GM19452 (cell line): ENCODE measurements at regions not wholly inside any gene's neighbourhood (a gene's known extent, or its start where the extent isn't known, plus 50 kb on each side); places are given as distances from the start of the nearest gene placed in this dataset.

Source experiments
- ATAC-seq: cut with Tn5 transposase; IDR thresholded peaks from one replicate; pipeline ENCODE4 v1.9.1; 2021; ENCODE audit not compliant: unreplicated experiment

GRCh38 chr4:34176609-34177008, 2067.7 kb downstream of the ARAP2 start:
- no peak for ATAC-seq

- no peak for ATAC-seq
Observed at GRCh38 chr4:34178476-34178875, 2065.8 kb downstream of the ARAP2 start.

- no peak for ATAC-seq
Observed at GRCh38 chr4:34181311-34181841, 2062.9 kb downstream of the ARAP2 start.

DNA sequence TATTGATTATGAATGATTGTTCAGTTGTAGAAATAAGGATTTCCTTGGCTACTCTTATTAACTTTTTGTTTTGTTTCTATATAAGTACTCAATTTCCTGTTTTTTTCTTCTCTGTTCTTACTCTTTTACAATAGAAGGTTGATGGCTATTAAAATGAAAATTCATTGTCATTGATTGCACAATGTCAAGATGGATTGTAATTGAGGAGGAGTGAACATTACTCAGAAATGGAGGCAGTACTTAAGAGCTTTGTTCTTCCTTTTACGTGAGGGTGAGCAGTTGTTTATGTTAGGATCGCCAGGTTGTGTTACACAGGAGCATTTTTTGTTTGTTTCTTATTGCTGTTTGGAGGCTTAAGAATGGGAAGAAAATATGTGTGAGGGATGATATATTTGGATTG, 2062.4 kb downstream of the ARAP2 start:
- ATAC-seq = no peak

DNA sequence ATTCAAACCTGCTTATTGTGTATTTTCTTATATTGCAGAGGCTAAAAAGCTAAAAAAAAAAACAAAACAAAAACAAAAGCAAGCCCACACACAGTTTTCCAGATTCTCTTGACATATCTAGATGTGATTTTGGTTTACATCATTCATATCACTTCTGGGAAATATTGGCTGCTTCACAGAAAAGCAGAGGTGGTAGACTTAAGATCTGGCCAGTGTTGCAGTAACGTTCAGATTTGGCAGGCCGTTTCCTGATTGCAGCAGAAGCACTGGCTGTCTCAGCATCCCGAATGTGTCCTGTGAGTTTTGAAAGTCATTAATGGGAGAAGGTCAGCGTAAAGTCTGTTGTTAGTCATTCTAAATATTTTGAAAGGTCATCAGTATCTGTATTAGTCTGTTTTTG, 2062.0 kb downstream of the ARAP2 start:
- ATAC-seq = no peak

DNA sequence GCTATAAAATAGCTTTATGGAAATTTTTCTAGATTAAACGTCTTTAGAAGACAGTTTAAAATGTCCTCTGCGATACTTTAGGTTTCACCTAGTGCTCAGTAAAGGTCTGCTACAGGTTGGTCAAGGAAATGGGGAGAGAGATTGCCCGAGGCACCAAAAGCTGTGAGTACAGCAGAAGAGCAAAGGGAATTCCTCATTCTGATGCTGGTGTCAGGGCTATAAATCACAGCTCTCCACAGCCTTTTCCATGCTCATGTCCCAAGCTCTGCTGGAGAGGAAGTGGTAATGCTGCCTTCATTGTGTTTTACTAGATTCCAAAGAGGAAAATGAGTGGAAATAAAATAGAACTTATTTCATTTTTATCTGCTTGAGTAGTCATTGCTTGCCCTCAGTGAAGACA, 2060.4 kb downstream of the ARAP2 start:
- no peak for ATAC-seq

- ATAC-seq = no peak
Observed at GRCh38 chr4:34187056-34187455, 2057.3 kb downstream of the ARAP2 start.

DNA sequence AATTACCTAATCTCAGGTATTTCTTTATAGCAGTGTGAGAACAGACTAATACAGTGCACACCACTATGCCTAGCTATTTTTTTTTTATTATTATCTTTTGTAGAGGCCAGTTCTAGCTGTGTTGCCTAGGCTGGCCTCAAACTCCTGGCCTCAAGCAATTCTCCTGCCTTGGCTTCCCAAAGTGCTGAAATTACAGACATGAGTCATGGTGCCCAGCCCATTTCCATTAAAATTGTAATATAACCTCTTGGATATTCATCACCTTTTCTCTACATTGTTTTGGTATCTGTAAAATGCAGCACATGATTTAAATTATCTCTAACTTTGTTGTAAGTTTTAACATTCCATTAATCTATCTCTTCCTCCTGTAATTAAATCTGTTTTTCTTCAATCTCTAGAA, 2052.9 kb downstream of the ARAP2 start:
- ATAC-seq = no peak

DNA sequence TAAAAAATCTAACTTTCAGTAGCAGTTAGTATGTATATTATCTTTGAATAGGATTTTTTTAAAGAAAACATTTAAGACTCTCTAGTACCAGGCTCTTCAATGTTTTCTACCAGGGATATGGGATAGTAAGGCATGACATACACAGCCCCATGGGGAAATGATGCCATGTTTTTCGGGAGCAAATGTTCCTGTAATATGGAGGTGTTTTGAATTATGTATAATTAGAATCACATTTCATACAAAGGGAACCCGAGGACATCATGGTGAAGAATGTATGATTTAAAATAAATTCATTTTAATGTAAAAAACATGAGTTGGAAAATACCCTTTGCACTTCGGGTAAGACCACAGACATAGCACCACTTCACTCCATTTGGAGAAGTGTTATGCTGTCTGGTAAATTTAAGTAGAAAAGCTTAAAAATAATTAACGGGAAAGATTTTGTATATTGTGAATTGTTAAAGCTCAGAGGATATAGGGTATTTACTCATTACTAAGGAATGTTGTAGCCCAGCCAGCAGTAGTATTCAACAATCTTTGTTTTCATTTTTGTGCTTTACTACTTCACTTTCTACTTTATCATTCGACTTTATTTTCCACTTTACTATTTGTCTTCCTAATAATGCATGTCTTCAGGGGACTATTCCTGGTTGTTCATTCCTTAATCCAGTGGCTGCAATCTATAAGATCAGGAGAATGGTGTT, 2050.7 kb downstream of the ARAP2 start:
- ATAC-seq = no peak

- ATAC-seq = no peak
Observed at GRCh38 chr4:34194585-34194984, 2049.7 kb downstream of the ARAP2 start.

DNA sequence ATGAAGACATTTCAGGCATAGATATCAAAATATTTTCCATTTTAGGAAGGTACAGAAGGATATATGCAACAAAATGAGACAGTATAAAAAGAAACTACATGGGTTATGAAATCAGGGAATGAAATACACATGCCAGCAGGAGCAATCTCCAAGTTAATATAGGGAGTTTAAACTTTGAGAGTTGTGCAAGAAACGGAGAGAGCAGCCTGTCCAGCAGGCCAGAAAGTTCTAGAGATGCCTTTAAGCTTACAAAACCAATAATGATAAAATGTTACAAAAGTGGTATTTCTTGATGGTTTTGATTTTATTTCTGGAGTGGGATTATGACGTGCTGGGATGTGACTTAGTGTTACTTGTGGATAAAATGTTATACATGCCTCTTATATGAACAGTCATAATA, 2047.9 kb downstream of the ARAP2 start:
- no peak for ATAC-seq

DNA sequence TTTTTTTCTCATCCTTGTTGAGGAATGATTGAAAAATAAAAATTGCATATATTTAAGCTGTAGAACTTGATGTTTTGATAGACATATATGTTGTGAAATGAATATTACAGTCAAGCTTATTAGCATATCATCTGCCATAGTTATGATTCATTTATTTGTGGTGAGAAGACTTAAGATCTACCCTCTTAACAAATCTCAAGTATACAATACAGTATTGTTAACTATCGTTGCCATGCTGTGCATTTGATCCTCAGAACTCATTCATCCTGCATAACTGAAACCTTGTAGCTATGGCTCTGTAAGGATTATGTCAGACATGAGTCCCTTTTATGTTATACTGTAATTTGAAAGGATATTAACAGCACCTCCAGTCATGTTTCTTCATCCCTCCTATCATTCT, 2045.3 kb downstream of the ARAP2 start:
- ATAC-seq = no peak

- ATAC-seq = no peak
Observed at GRCh38 chr4:34200535-34200934, 2043.8 kb downstream of the ARAP2 start.

DNA sequence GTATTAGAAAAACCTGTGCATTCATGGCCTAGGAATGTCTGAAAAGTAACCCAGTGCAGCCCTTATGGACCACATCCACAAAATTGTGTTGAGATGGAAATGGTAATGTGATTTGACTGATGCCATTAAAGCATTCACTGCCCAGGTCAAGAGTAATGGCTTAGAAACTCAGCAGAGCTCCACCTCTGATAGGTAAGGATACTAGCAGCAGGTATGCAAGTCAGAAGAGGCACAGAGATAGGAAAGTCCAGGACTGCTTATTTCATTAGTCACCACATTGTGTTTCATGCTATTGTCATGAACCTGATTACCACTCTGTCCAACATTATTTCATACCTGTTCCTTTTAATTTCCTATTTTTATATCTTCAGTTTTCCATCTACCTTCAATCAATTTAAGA, 2042.2 kb downstream of the ARAP2 start:
- no peak for ATAC-seq

DNA sequence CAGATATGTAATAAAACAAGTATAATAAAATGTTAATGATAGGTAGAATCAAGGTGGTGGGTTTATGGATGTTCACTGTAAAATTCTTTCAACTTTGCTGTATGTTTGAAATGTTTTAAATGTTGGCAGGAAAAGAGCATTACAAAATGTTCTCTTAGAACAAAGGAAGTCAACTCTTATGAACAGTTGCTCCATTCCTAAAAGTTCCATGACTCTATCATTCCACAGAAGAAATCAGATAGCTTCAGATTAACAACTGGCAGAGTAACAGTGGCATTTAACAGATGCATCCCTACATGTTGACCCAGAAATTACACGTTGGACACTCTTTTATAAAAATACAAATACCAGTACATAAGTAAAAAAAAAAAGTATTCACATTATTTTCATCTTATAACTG, 2023.7 kb downstream of the ARAP2 start:
- ATAC-seq = no peak

- no peak for ATAC-seq
Observed at GRCh38 chr4:34221986-34222385, 2022.3 kb downstream of the ARAP2 start.

DNA sequence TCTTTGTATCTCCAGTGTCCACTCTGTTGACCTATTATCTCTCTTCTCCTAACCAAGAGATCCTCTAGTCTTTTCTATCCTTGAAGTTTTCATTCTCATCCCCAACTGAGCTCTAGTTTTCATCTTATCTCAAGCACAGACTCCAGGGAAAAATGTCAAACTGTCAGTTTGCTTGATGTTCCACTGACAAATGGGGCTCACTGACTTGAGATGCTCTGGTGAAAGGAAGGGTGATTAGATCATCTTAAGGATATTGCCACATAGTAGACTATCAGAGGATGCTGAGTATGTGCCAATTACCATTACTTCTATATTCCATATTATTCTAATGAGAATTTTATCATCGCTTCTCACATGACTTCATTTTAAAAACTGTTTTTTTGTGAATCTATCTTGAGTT, 2008.2 kb downstream of the ARAP2 start:
- no peak for ATAC-seq

GRCh38 chr4:34245276-34245675, 1999.0 kb downstream of the ARAP2 start:
- ATAC-seq = no peak

DNA sequence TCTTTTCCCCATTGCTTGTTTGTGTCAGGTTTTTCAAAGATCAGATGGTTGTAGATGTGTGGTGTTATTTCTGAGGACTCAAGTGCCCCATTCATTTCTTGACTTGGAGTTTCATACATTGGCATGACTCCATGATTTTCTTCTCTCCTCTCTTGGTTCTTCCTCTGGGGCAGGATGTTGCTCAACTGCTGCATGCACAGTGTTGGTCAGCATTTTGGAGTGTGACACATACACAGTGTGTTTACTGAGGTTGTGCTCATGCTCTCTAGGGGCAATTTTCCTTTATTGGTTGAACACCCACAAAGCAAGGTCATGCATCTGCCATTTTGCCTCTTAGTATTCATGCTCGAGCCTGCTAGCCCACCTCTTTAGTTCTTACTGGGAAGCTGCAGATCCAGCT, 1993.8 kb downstream of the ARAP2 start:
- no peak for ATAC-seq

DNA sequence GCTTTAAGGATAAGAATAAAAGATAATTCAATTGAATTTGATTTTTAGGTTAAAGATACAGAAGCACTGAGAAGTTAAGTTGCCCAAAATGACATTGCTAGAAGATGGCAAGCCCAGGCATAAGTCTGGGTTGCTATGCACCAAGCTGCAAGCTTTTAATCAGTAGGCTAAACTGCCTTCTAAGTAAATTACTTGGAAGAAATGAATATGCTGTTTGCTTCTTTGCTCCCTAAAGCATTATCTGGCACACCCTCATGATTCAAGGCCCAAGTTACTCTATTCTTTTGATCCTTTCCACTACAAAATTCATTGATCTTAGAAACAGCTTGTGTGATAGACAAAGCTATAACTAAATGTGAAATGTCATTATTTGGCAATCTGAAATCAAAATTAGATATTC, 1991.1 kb downstream of the ARAP2 start:
- no peak for ATAC-seq

DNA sequence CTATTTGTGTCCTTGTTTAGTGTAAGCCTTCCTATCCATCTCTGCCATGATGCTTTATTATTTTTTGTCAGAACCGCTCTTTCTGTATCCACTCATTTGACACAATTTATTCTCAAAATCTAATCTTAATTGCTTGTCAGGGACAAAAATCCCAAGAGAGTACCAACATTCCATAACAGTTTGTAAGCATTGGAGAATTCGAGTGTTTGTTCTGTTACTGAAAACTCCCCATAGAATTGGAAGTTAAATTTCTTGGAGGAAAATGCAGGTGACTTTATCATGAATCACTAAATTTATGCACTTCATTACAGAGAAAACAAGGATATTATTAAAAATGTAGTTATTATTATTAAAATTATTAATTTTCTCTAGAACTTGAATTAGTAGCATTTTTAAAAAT, 1986.1 kb downstream of the ARAP2 start:
- ATAC-seq = no peak

- ATAC-seq = no peak
Observed at GRCh38 chr4:34261799-34262314, 1982.5 kb downstream of the ARAP2 start.

DNA sequence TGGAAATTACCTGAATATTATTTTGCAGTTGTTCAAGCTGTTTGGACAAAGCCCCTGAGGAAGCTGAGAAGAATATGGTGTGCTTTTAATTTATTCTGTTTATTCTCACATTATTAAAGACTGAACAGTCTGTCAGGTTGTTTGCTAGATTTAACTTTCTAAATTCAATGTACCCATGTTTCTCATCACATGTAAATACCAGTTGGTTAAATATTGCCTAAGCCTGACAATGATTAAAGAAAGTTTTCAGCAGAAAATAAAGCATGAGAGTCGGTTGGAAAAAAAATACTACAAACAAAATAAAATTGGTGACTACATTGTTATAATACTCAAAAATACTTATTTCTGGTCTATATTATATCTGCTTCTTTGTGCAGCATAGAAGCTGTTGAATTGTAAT, 1974.7 kb downstream of the ARAP2 start:
- no peak for ATAC-seq
